Common myeloid progenitor, CD34-positive (primary cell): ENCODE measurements at regions not wholly inside any gene's neighbourhood (a gene's known extent, or its start where the extent isn't known, plus 50 kb on each side); places are given as distances from the start of the nearest gene placed in this dataset.
"Not testable (repeated sequence)": the region's sequence is repeated elsewhere in the genome, so short reads cannot be mapped to it uniquely, and the experiment has no call there.

Experiments used
- CTCF ChIA-PET: fragments of 350-600 bp; sonication (Branson Sonifier 250); formaldehyde crosslinking; loops from one replicate; lab custom pipeline; 2021; ENCODE audit warnings: antibody characterized with exemption; lab: Charles Lee
- POLR2A ChIA-PET: fragments of 350-600 bp; sonication (Branson Sonifier 250); formaldehyde crosslinking; loops from one replicate; lab custom pipeline; 2021; ENCODE audit warnings: antibody characterized with exemption; lab: Charles Lee
- DNase-seq, 3 donors: peaks; one replicate each; pipeline versions ENCODE4 v3.0.0 to v3.0.0-alpha.2; 2013
- H3K27ac ChIP-seq, 2 experiments: 1 replicate in 1 of 2; 2 replicates in 1 of 2; pipeline ENCODE4 v1.7.0; 2013; ENCODE audit warnings: inconsistent platforms in 2 of 2, low read length in 2 of 2, mild to moderate bottlenecking in 2 of 2, low read depth in 1 of 2, moderate library complexity in 1 of 2; ENCODE audit not compliant: severe bottlenecking in 2 of 2, insufficient read depth in 1 of 2, poor library complexity in 1 of 2
- H3K27me3 ChIP-seq, 5 experiments: replicated peaks in 2 of 5; 1 replicate in 3 of 5; 2 replicates in 2 of 5; pipeline versions ENCODE4 v1.6.1 to v1.7.0; 2013; ENCODE audit warnings: low read length in 4 of 5, mild to moderate bottlenecking in 2 of 5, moderate library complexity in 2 of 5, inconsistent platforms in 1 of 5; ENCODE audit not compliant: insufficient read depth in 5 of 5, control insufficient read depth in 4 of 5
- H3K36me3 ChIP-seq, 4 experiments: 1 replicate in 2 of 4; 2 replicates in 2 of 4; pipeline versions ENCODE4 v1.6.1 to v1.7.0; 2013; ENCODE audit warnings: low read length in 3 of 4, control low read depth in 1 of 4, mild to moderate bottlenecking in 1 of 4; ENCODE audit not compliant: control insufficient read depth in 4 of 4, insufficient read depth in 4 of 4
- H3K4me1 ChIP-seq, 4 experiments: 1 replicate in 3 of 4; 2 replicates in 1 of 4; pipeline versions ENCODE4 v1.6.1 to v1.7.1; 2013; ENCODE audit warnings: low read length in 3 of 4, mild to moderate bottlenecking in 3 of 4, control low read depth in 1 of 4, inconsistent platforms in 1 of 4, moderate library complexity in 1 of 4; ENCODE audit not compliant: control insufficient read depth in 4 of 4, insufficient read depth in 4 of 4; ENCODE audit errors: control extremely low read depth in 1 of 4
- H3K4me3 ChIP-seq, 7 experiments: 1 replicate in 4 of 7; 2 replicates in 3 of 7; pipeline versions ENCODE4 v1.5.1 to v1.7.0; 2013; ENCODE audit warnings: mild to moderate bottlenecking in 7 of 7, low read length in 6 of 7, moderate library complexity in 6 of 7, inconsistent platforms in 2 of 7, low read depth in 2 of 7, control low read depth in 1 of 7; ENCODE audit not compliant: insufficient read depth in 4 of 7, control insufficient read depth in 1 of 7; ENCODE audit errors: extremely low read depth in 1 of 7
- H3K9me3 ChIP-seq, 5 experiments: 1 replicate in 4 of 5; 2 replicates in 1 of 5; pipeline versions ENCODE4 v1.6.1 to v1.7.1; 2013; ENCODE audit warnings: low read length in 4 of 5, mild to moderate bottlenecking in 2 of 5, inconsistent platforms in 1 of 5, low read depth in 1 of 5, moderate library complexity in 1 of 5; ENCODE audit not compliant: control insufficient read depth in 4 of 5, insufficient read depth in 2 of 5; ENCODE audit errors: control extremely low read depth in 1 of 5
- WGBS: methylation state at CpG from one replicate; pipeline ENCODE4 v1.1.5; 2013; ENCODE audit not compliant: insufficient coverage; 5-methylcytosine and 5-hydroxymethylcytosine counted together

GRCh38 chr9:7490317-7491108, 309.1 kb downstream of the DMAC1 start:
- DNase-seq = no peak
- no peaks in the 10 kb centered on the region for H3K36me3 ChIP-seq
- 100% methylated on average over 2 of the region's 4 CpGs for WGBS
- no peak overlapping the region for H3K27ac ChIP-seq
- H3K4me3 ChIP-seq = no peak overlapping the region
- CTCF ChIA-PET = no interaction called here
- no peaks in the 10 kb centered on the region for H3K27me3 ChIP-seq
- H3K9me3 ChIP-seq = no peaks in the 10 kb centered on the region
- POLR2A ChIA-PET = no interaction called here
- peaks cover 0 to 13% (median 6%) of the 10 kb centered on the region in 4 experiments for H3K4me1 ChIP-seq

- CTCF ChIA-PET = interaction anchor here (0.7 kb wide), 1 partner anchor 219 kb away, joined by 3 read pairs; no protein-coding TSS in a partner anchor
- no peaks in the 10 kb centered on the region for H3K27me3 ChIP-seq
- no peak for DNase-seq
- H3K9me3 ChIP-seq = no peaks in the 10 kb centered on the region
- H3K27ac ChIP-seq = no peak overlapping the region
- peaks cover 0 to 13% (median 6%) of the 10 kb centered on the region in 4 experiments for H3K4me1 ChIP-seq
- no peaks in the 10 kb centered on the region for H3K36me3 ChIP-seq
- H3K4me3 ChIP-seq = no peak overlapping the region
- 100% methylated on average over 2 of the region's 2 CpGs for WGBS
- POLR2A ChIA-PET = no interaction called here
Measured at GRCh38 chr9:7489036-7489435, 310.5 kb downstream of the DMAC1 start.

GRCh38 chr9:7484014-7484413, 315.6 kb downstream of the DMAC1 start:
- CTCF ChIA-PET, H3K4me3 ChIP-seq, H3K36me3 ChIP-seq, DNase-seq, H3K27me3 ChIP-seq, POLR2A ChIA-PET, H3K27ac ChIP-seq, H3K9me3 ChIP-seq: not testable (repeated sequence)
- no CpG with 5 or more reads among the region's 1 CpG for WGBS
- H3K4me1 ChIP-seq = peaks cover 0 to 13% (median 6%) of the 10 kb centered on the region in 4 experiments

GRCh38 chr9:7481570-7481969, 318.0 kb downstream of the DMAC1 start:
- H3K9me3 ChIP-seq = no peaks in the 10 kb centered on the region
- H3K4me3 ChIP-seq = no peak overlapping the region
- H3K4me1 ChIP-seq = no peaks in the 10 kb centered on the region
- CTCF ChIA-PET = no interaction called here
- no peak for DNase-seq
- H3K27me3 ChIP-seq = no peaks in the 10 kb centered on the region
- H3K27ac ChIP-seq = no peak overlapping the region
- H3K36me3 ChIP-seq = no peaks in the 10 kb centered on the region
- POLR2A ChIA-PET = no interaction called here

GRCh38 chr9:7479300-7479699, 320.3 kb downstream of the DMAC1 start:
- CTCF ChIA-PET = no interaction called here

GRCh38 chr9:7478646-7479045, 320.9 kb downstream of the DMAC1 start:
- Histone ChIP-seq H3K4me1 (no peaks in the 10 kb centered on the region), H3K27ac (no peak overlapping the region), H3K9me3 (no peaks in the 10 kb centered on the region), H3K4me3 (no peak overlapping the region), H3K27me3 (no peaks in the 10 kb centered on the region), H3K36me3 (no peaks in the 10 kb centered on the region)
- ChIA-PET POLR2A (no interaction called here), CTCF (no interaction called here)
- no peak for DNase-seq
- WGBS = no CpG with 5 or more reads among the region's 2 CpGs

More at GRCh38 chr9:7479300-7479699, 320.3 kb downstream of the DMAC1 start:
- POLR2A ChIA-PET = no interaction called here
- Histone ChIP-seq H3K27ac (no peak overlapping the region), H3K9me3 (no peaks in the 10 kb centered on the region), H3K4me3 (no peak overlapping the region), H3K36me3 (no peaks in the 10 kb centered on the region), H3K27me3 (no peaks in the 10 kb centered on the region), H3K4me1 (no peaks in the 10 kb centered on the region)
- 57% methylated on average over 1 of the region's 4 CpGs for WGBS
- no peak for DNase-seq

GRCh38 chr9:7467186-7467585, 332.4 kb downstream of the DMAC1 start:
- Histone ChIP-seq H3K36me3 (no peaks in the 10 kb centered on the region), H3K4me1 (no peaks in the 10 kb centered on the region), H3K27me3 (no peaks in the 10 kb centered on the region), H3K9me3 (no peaks in the 10 kb centered on the region), H3K27ac (no peak overlapping the region), H3K4me3 (no peak overlapping the region)
- ChIA-PET POLR2A (no interaction called here), CTCF (interaction anchor here (0.7 kb wide), 1 partner anchor 11 kb away, joined by 3 read pairs; no protein-coding TSS in a partner anchor)
- WGBS = 100% methylated on average over 1 of the region's 2 CpGs
- no peak for DNase-seq
